ENCODE measurements at regions not wholly inside any gene's neighbourhood (a gene's known extent, or its start where the extent isn't known, plus 50 kb on each side); places are given as distances from the start of the nearest gene placed in this dataset.

DNA sequence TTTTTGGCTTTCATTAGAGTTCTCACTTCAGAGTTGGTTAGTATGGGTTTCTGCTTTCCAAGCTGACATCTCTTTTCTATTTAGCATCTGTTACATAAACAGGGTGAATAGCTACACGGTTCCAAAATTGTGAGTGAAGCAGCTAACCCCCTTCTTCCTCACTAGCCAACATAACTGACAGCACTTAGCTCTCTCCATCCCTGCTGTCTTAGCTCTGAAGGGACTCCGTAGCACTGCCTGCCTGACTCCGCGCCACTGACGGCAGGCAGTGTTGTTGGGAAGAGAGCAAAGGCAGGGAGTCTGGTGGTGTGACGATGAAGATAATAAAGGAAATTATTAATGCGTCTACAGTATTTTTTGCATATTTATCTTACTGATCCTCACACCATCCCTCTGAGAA lies 247.0 kb downstream of the PTBP2 start:
- TF ChIP-seq, protein P1, sequence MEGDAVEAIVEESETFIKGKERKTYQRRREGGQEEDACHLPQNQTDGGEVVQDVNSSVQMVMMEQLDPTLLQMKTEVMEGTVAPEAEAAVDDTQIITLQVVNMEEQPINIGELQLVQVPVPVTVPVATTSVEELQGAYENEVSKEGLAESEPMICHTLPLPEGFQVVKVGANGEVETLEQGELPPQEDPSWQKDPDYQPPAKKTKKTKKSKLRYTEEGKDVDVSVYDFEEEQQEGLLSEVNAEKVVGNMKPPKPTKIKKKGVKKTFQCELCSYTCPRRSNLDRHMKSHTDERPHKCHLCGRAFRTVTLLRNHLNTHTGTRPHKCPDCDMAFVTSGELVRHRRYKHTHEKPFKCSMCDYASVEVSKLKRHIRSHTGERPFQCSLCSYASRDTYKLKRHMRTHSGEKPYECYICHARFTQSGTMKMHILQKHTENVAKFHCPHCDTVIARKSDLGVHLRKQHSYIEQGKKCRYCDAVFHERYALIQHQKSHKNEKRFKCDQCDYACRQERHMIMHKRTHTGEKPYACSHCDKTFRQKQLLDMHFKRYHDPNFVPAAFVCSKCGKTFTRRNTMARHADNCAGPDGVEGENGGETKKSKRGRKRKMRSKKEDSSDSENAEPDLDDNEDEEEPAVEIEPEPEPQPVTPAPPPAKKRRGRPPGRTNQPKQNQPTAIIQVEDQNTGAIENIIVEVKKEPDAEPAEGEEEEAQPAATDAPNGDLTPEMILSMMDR (IDR thresholded peaks at IDR 0.05; ENCODE audit: poor library complexity, severe bottlenecking), result no peak
- TF ChIP-seq, protein P2, sequence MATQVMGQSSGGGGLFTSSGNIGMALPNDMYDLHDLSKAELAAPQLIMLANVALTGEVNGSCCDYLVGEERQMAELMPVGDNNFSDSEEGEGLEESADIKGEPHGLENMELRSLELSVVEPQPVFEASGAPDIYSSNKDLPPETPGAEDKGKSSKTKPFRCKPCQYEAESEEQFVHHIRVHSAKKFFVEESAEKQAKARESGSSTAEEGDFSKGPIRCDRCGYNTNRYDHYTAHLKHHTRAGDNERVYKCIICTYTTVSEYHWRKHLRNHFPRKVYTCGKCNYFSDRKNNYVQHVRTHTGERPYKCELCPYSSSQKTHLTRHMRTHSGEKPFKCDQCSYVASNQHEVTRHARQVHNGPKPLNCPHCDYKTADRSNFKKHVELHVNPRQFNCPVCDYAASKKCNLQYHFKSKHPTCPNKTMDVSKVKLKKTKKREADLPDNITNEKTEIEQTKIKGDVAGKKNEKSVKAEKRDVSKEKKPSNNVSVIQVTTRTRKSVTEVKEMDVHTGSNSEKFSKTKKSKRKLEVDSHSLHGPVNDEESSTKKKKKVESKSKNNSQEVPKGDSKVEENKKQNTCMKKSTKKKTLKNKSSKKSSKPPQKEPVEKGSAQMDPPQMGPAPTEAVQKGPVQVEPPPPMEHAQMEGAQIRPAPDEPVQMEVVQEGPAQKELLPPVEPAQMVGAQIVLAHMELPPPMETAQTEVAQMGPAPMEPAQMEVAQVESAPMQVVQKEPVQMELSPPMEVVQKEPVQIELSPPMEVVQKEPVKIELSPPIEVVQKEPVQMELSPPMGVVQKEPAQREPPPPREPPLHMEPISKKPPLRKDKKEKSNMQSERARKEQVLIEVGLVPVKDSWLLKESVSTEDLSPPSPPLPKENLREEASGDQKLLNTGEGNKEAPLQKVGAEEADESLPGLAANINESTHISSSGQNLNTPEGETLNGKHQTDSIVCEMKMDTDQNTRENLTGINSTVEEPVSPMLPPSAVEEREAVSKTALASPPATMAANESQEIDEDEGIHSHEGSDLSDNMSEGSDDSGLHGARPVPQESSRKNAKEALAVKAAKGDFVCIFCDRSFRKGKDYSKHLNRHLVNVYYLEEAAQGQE (IDR thresholded peaks at IDR 0.05; ENCODE audit: borderline replicate concordance), result no peak
- TF ChIP-seq POLR2AphosphoS5 (IDR thresholded peaks at IDR 0.05) (no peak), EZH2 (IDR thresholded peaks at IDR 0.05; ENCODE audit: borderline replicate concordance, insufficient read depth, low read length, poor library complexity, severe bottlenecking) (no peak), RAD21 (conservative IDR thresholded peaks at IDR 0.05) (no peak), SMC3 (conservative IDR thresholded peaks at IDR 0.05; ENCODE audit: poor library complexity) (no peak)

Measured in neural cell (in vitro differentiated cells).